Trophoblast cell (in vitro differentiated cells and primary cell): ENCODE measurements at regions not wholly inside any gene's neighbourhood (a gene's known extent, or its start where the extent isn't known, plus 50 kb on each side); places are given as distances from the start of the nearest gene placed in this dataset.
A peak's percentile ranks its signal among the peaks of the same experiment; 100 is the strongest.

Source experiments
- DNase-seq, 2 donors: peaks; one replicate each; pipeline ENCODE4 v3.0.0-alpha.2; 2016
- H2AFZ ChIP-seq: 2 replicates; pipeline ENCODE4 v1.6.1; 2013; ENCODE audit warnings: low read length, moderate library complexity, mild to moderate bottlenecking; ENCODE audit not compliant: insufficient read depth, poor library complexity
- H2AK5ac ChIP-seq: 2 replicates; pipeline ENCODE4 v1.6.1; 2013; ENCODE audit warnings: mild to moderate bottlenecking, low read length
- H2BK120ac ChIP-seq: 2 replicates; pipeline ENCODE4 v1.6.1; 2013; ENCODE audit warnings: low read length, mild to moderate bottlenecking, moderate library complexity; ENCODE audit not compliant: insufficient read depth, poor library complexity
- H2BK12ac ChIP-seq: 2 replicates; pipeline ENCODE4 v1.6.1; 2013; ENCODE audit warnings: mild to moderate bottlenecking, low read length, moderate library complexity
- H2BK5ac ChIP-seq: 2 replicates; pipeline ENCODE4 v1.6.1; 2013; ENCODE audit warnings: low read length, low read depth, moderate library complexity, mild to moderate bottlenecking; ENCODE audit not compliant: poor library complexity
- H3K14ac ChIP-seq: 2 replicates; pipeline ENCODE4 v1.6.1; 2013; ENCODE audit warnings: mild to moderate bottlenecking, low read length
- H3K18ac ChIP-seq: 2 replicates; pipeline ENCODE4 v1.6.1; 2013; ENCODE audit warnings: mild to moderate bottlenecking, low read length
- H3K23ac ChIP-seq: 2 replicates; pipeline ENCODE4 v1.6.1; 2013; ENCODE audit warnings: low read length
- H3K27ac ChIP-seq: 2 replicates; pipeline ENCODE4 v1.5.1; 2013; ENCODE audit warnings: low read depth, mild to moderate bottlenecking, inconsistent platforms, low read length, moderate library complexity
- H3K27me3 ChIP-seq: 2 replicates; pipeline ENCODE4 v1.6.1; 2013; ENCODE audit warnings: inconsistent platforms, mild to moderate bottlenecking, low read length, moderate library complexity; ENCODE audit not compliant: insufficient read depth
- H3K36me3 ChIP-seq, 2 experiments: 1 replicate in 1 of 2; 2 replicates in 1 of 2; pipeline ENCODE4 v1.6.1; 2013; ENCODE audit warnings: low read length in 2 of 2, mild to moderate bottlenecking in 2 of 2, moderate library complexity in 1 of 2; ENCODE audit not compliant: insufficient read depth in 2 of 2, control insufficient read depth in 1 of 2
- H3K4ac ChIP-seq: 2 replicates; pipeline ENCODE4 v1.6.1; 2013; ENCODE audit warnings: low read depth, mild to moderate bottlenecking, low read length, moderate library complexity
- H3K4me1 ChIP-seq, 2 experiments: 1 replicate in 1 of 2; 2 replicates in 1 of 2; pipeline ENCODE4 v1.6.1; 2013; ENCODE audit warnings: low read length in 2 of 2, mild to moderate bottlenecking in 2 of 2, moderate library complexity in 1 of 2; ENCODE audit not compliant: insufficient read depth in 2 of 2, control insufficient read depth in 1 of 2
- H3K4me2 ChIP-seq: 2 replicates; pipeline ENCODE4 v1.6.1; 2013; ENCODE audit warnings: inconsistent platforms, mild to moderate bottlenecking, low read length, moderate library complexity
- H3K4me3 ChIP-seq: 2 replicates; pipeline ENCODE4 v1.5.1; 2013; ENCODE audit warnings: mild to moderate bottlenecking, low read depth, low read length, inconsistent platforms
- H3K79me1 ChIP-seq: one replicate; pipeline ENCODE4 v1.6.1; 2013; ENCODE audit warnings: low read length
- H3K79me2 ChIP-seq: 2 replicates; pipeline ENCODE4 v1.6.1; 2013; ENCODE audit warnings: low read length, mild to moderate bottlenecking; ENCODE audit not compliant: control insufficient read depth, insufficient read depth, poor library complexity
- H3K9ac ChIP-seq: 2 replicates; pipeline ENCODE4 v1.6.1; 2013; ENCODE audit warnings: mild to moderate bottlenecking, low read length
- H3K9me3 ChIP-seq: 2 replicates; pipeline ENCODE4 v1.6.1; 2013; ENCODE audit warnings: low read depth, mild to moderate bottlenecking, control low read depth, inconsistent platforms, low read length; ENCODE audit not compliant: insufficient read depth
- H4K12ac ChIP-seq: 2 replicates; pipeline ENCODE4 v1.6.1; 2013; ENCODE audit warnings: low read depth, mild to moderate bottlenecking, low read length, moderate library complexity
- H4K8ac ChIP-seq: 2 replicates; pipeline ENCODE4 v1.6.1; 2013; ENCODE audit warnings: low read depth, mild to moderate bottlenecking, low read length, moderate library complexity
- H4K91ac ChIP-seq: one replicate; pipeline ENCODE4 v1.6.1; 2013; ENCODE audit warnings: low read depth, mild to moderate bottlenecking, low read length, moderate library complexity
- WGBS: extraction: QIAGEN DNeasy Blood & Tissue Kit; methylation state at CpG from one replicate; pipeline ENCODE4 v1.1.7; 2013; ENCODE audit warnings: missing lambda C conversion rate; ENCODE audit not compliant: insufficient read length, insufficient coverage; ENCODE audit errors: extremely low coverage; 5-methylcytosine and 5-hydroxymethylcytosine counted together

DNA sequence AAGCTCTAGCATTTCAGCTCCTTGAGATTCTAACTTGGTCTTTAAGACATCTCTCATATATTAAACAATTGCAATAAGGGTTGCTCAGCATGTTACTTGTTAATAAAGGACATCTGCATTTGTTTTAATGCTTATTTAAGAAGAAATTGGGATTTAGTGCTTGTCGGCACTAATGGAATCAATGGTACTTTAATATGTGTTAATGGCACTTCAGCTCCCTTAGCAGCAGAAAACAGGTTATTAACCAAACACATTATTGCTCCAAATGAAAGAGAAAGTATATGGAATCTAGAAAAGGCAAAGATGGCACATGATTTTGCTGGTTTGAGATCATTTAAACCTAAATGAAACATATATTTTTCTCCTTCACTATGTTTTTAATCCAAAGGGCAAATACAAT is 137.3 kb upstream of the GOLIM4 start:
- Histone ChIP-seq H3K18ac (no peak overlapping the region), H4K91ac (no peak overlapping the region), H3K4me3 (no peak overlapping the region), H2AFZ (no peak overlapping the region), H3K23ac (no peak overlapping the region), H3K4me2 (no peak overlapping the region), H2AK5ac (no peak overlapping the region), H2BK120ac (no peak overlapping the region), H3K9ac (no peak overlapping the region), H2BK12ac (no peak overlapping the region), H3K4me1 (no peaks in the 10 kb centered on the region), H3K4ac (no peak overlapping the region), H4K8ac (no peak overlapping the region), H3K14ac (no peak overlapping the region), H3K79me2 (no peaks in the 10 kb centered on the region), H3K9me3 (no peaks in the 10 kb centered on the region), H3K27me3 (no peaks in the 10 kb centered on the region), H3K27ac (no peak overlapping the region), H4K12ac (no peak overlapping the region), H3K36me3 (no peaks in the 10 kb centered on the region), H2BK5ac (no peak overlapping the region), H3K79me1 (no peaks in the 10 kb centered on the region)
- DNase-seq = no peak
- no CpG with 5 or more reads among the region's 1 CpG for WGBS

DNA sequence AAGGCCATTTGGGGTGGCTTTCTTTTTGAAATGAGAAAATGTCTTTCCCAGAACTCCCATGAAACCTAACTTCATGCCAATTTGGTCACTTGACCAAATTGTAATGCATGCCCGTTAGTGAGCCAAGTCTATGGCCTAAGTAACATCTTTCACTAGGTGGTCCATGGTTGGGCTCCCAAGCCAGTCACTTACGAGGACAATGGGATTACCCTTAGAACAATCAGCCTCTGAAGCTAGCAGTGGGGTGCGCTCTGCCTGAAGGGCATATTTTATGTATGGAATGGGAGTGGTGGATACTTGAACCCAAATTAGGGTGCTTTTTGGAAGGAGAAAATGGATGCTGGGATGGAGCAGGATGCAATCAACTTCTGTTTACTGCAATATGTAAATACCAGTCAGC is 127.4 kb upstream of the GOLIM4 start:
- no peak overlapping the region for H3K14ac ChIP-seq
- H4K8ac ChIP-seq = no peak overlapping the region
- no peaks in the 10 kb centered on the region for H3K9me3 ChIP-seq
- no peaks in the 10 kb centered on the region for H3K27me3 ChIP-seq
- H3K27ac ChIP-seq = no peak overlapping the region
- peak overlapping the region; percentile 72 for H3K9ac ChIP-seq
- no peaks in the 10 kb centered on the region for H3K79me2 ChIP-seq
- H2BK5ac ChIP-seq = no peak overlapping the region
- H3K4me2 ChIP-seq = no peak overlapping the region
- H4K12ac ChIP-seq = no peak overlapping the region
- H2AK5ac ChIP-seq = no peak overlapping the region
- no peak overlapping the region for H4K91ac ChIP-seq
- no peak overlapping the region for H2BK120ac ChIP-seq
- no peak overlapping the region for H3K4me3 ChIP-seq
- H2AFZ ChIP-seq = no peak overlapping the region
- H3K79me1 ChIP-seq = no peaks in the 10 kb centered on the region
- peak overlapping the region; percentile 58 for H3K23ac ChIP-seq
- DNase-seq = no peak
- no CpG with 5 or more reads among the region's 3 CpGs for WGBS
- no peaks in the 10 kb centered on the region for H3K4me1 ChIP-seq
- H3K4ac ChIP-seq = no peak overlapping the region
- no peaks in the 10 kb centered on the region for H3K36me3 ChIP-seq
- H2BK12ac ChIP-seq = no peak overlapping the region
- H3K18ac ChIP-seq = no peak overlapping the region

DNA sequence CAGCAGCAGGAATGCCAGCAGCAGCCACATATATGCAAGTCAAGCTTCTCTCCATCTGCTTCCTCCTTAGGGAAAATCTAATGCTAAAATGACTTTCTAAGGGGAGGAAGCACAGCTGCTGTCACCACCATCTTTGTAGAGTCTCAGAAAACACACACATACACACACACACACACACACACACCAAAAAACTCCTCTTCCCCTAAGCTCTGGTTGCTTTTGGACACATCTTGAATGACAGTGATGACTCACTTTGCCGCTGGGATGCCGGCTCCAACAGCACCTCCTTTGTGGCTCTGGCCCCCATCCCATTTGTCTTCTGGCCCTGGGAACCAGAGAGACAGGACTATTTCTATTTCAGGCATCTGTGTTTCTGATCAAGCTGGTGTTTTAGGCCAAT is 124.8 kb upstream of the GOLIM4 start:
- H3K4me3 ChIP-seq = no peak overlapping the region
- H3K27me3 ChIP-seq = no peaks in the 10 kb centered on the region
- no peaks in the 10 kb centered on the region for H3K79me1 ChIP-seq
- no peak overlapping the region for H4K91ac ChIP-seq
- no peak for DNase-seq
- H3K4me1 ChIP-seq = no peaks in the 10 kb centered on the region
- no peak overlapping the region for H3K27ac ChIP-seq
- H2BK5ac ChIP-seq = no peak overlapping the region
- no peak overlapping the region for H3K14ac ChIP-seq
- H2BK12ac ChIP-seq = no peak overlapping the region
- H3K9me3 ChIP-seq = no peaks in the 10 kb centered on the region
- H2AK5ac ChIP-seq = no peak overlapping the region
- no peak overlapping the region for H4K12ac ChIP-seq
- H2AFZ ChIP-seq = no peak overlapping the region
- no peak overlapping the region for H4K8ac ChIP-seq
- no peak overlapping the region for H2BK120ac ChIP-seq
- no peak overlapping the region for H3K23ac ChIP-seq
- WGBS = no CpG with 5 or more reads among the region's 2 CpGs
- no peak overlapping the region for H3K4ac ChIP-seq
- H3K36me3 ChIP-seq = no peaks in the 10 kb centered on the region
- H3K79me2 ChIP-seq = no peaks in the 10 kb centered on the region
- no peak overlapping the region for H3K9ac ChIP-seq
- no peak overlapping the region for H3K4me2 ChIP-seq
- no peak overlapping the region for H3K18ac ChIP-seq

DNA sequence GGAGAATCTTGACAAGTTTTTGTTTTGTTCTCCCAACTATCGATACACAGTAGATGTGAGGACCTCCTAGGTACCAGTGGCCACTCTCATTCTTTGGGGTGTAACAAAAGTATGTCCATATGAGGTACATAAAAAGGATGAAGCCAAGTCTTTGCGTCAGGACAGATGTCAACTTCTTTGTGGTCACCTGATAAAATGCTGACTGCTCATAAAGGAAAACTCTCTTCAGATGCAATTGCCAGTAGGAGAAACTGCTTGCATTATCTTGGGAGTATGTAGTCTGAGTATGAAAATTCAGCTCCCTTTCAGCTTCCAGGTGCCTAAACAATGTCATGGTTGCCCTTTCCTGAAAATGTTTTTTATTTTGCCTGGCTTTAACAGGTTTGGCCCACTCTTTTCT is 123.8 kb upstream of the GOLIM4 start:
- H2BK12ac ChIP-seq = no peak overlapping the region
- H3K4me2 ChIP-seq = no peak overlapping the region
- no CpG with 5 or more reads among the region's 2 CpGs for WGBS
- H3K79me2 ChIP-seq = no peaks in the 10 kb centered on the region
- no peak overlapping the region for H3K4me3 ChIP-seq
- H2AFZ ChIP-seq = no peak overlapping the region
- H2BK5ac ChIP-seq = no peak overlapping the region
- no peak overlapping the region for H3K23ac ChIP-seq
- H3K79me1 ChIP-seq = no peaks in the 10 kb centered on the region
- H3K4me1 ChIP-seq = no peaks in the 10 kb centered on the region
- no peak overlapping the region for H3K27ac ChIP-seq
- H3K36me3 ChIP-seq = no peaks in the 10 kb centered on the region
- no peak overlapping the region for H4K91ac ChIP-seq
- H3K14ac ChIP-seq = no peak overlapping the region
- H2BK120ac ChIP-seq = no peak overlapping the region
- no peak overlapping the region for H4K12ac ChIP-seq
- no peak overlapping the region for H3K4ac ChIP-seq
- no peaks in the 10 kb centered on the region for H3K27me3 ChIP-seq
- DNase-seq = no peak
- no peaks in the 10 kb centered on the region for H3K9me3 ChIP-seq
- H4K8ac ChIP-seq = no peak overlapping the region
- H3K9ac ChIP-seq = no peak overlapping the region
- H2AK5ac ChIP-seq = no peak overlapping the region
- no peak overlapping the region for H3K18ac ChIP-seq
